SK-N-SH (cell line): ENCODE measurements at regions not wholly inside any gene's neighbourhood (a gene's known extent, or its start where the extent isn't known, plus 50 kb on each side); places are given as distances from the start of the nearest gene placed in this dataset.

Experiments
- CTCF ChIA-PET: fragments of 300-600, 350-600 bp; formaldehyde crosslinking; extraction: SDS; loops from one replicate; lab custom pipeline; 2021; lab: Yijun Ruan, JAX
- POLR2A ChIA-PET: fragments of 350-600 bp; sonication (Branson Sonifier 250); formaldehyde crosslinking; extraction: SDS; loops from one replicate; lab custom pipeline; 2020; ENCODE audit warnings: antibody characterized with exemption, inconsistent platforms; lab: Yijun Ruan, JAX
- DNase-seq: peaks from one replicate; pipeline ENCODE4 v3.0.0; 2012
- H2AFZ ChIP-seq: fragments of 200-600 bp; sonication (generic); 2 replicates; pipeline ENCODE4 v1.8.1; 2016; ENCODE audit warnings: antibody characterized with exemption, mild to moderate bottlenecking, low read depth
- H3F3A ChIP-seq: fragments of 200-600 bp; sonication (generic); replicated peaks from 2 replicates; pipeline ENCODE3; 2016; ENCODE audit warnings: antibody characterized with exemption, mild to moderate bottlenecking; ENCODE audit not compliant: insufficient read depth
- H3K27ac ChIP-seq, 2 experiments: fragments of 200-500 bp in 1 of 2; fragments of 200-600 bp in 1 of 2; sonication (Bioruptor generic) in 1 of 2; sonication (generic), shearing (Covaris generic) in 1 of 2; 2 replicates each; pipeline versions ENCODE4 v1.5.1 to v1.6.1; 2014 to 2016; ENCODE audit warnings: low read depth in 2 of 2, inconsistent platforms in 1 of 2, low read length in 1 of 2, mild to moderate bottlenecking in 1 of 2, mixed read lengths in 1 of 2
- H3K27me3 ChIP-seq: fragments of 200-600 bp; sonication (generic), shearing (Covaris generic); 2 replicates; pipeline ENCODE4 v1.6.1; 2016; ENCODE audit warnings: mixed run types; ENCODE audit not compliant: insufficient read depth
- H3K36me3 ChIP-seq, 2 experiments: fragments of 200-500 bp in 1 of 2; fragments of 200-600 bp in 1 of 2; sonication (Bioruptor generic) in 1 of 2; sonication (generic) in 1 of 2; replicated peaks in 1 of 2; 2 replicates each; pipeline versions ENCODE3 to v1.5.1; 2014 to 2016; ENCODE audit warnings: low read length in 1 of 2, mild to moderate bottlenecking in 1 of 2; ENCODE audit not compliant: insufficient read depth in 2 of 2, control insufficient read depth in 1 of 2
- H3K4me1 ChIP-seq, 2 experiments: fragments of 200-500 bp in 1 of 2; fragments of 200-600 bp in 1 of 2; sonication (Bioruptor generic) in 1 of 2; sonication (generic), shearing (Covaris generic) in 1 of 2; 2 replicates each; pipeline versions ENCODE4 v1.5.1 to v1.6.1; 2014 to 2016; ENCODE audit warnings: low read depth in 1 of 2, low read length in 1 of 2, mixed run types in 1 of 2; ENCODE audit not compliant: insufficient read depth in 2 of 2, control insufficient read depth in 1 of 2
- H3K4me2 ChIP-seq: fragments of 200-600 bp; sonication (generic), shearing (Covaris generic); 2 replicates; pipeline ENCODE4 v1.6.1; 2017; ENCODE audit warnings: mixed run types
- H3K4me3 ChIP-seq, 2 experiments: fragments of 200-500 bp in 1 of 2; fragments of 200-600 bp in 1 of 2; sonication (Bioruptor generic) in 1 of 2; sonication (generic), shearing (Covaris generic) in 1 of 2; 2 replicates each; pipeline versions ENCODE4 v1.5.1 to v1.8.1; 2014 to 2016; ENCODE audit warnings: low read depth in 2 of 2, inconsistent platforms in 1 of 2, low read length in 1 of 2, mild to moderate bottlenecking in 1 of 2, mixed read lengths in 1 of 2, moderate library complexity in 1 of 2
- H3K79me2 ChIP-seq: fragments of 200-600 bp; sonication (generic); 2 replicates; pipeline ENCODE4 v1.8.1; 2017; ENCODE audit warnings: mild to moderate bottlenecking; ENCODE audit not compliant: insufficient read depth
- H3K9ac ChIP-seq: fragments of 200-600 bp; sonication (generic); 2 replicates; pipeline ENCODE4 v1.6.1; 2017; ENCODE audit warnings: mixed run types
- H3K9me2 ChIP-seq: fragments of 200-600 bp; sonication (generic); 2 replicates; pipeline ENCODE4 v1.6.1; 2017; ENCODE audit warnings: mixed run types
- H3K9me3 ChIP-seq: fragments of 200-600 bp; sonication (generic); 2 replicates; pipeline ENCODE4 v1.6.1; 2017; ENCODE audit warnings: mixed run types, mild to moderate bottlenecking, moderate library complexity
- H4K20me1 ChIP-seq: fragments of 200-600 bp; sonication (generic); 2 replicates; pipeline ENCODE4 v1.6.1; 2017; ENCODE audit warnings: mild to moderate bottlenecking, mixed run types; ENCODE audit not compliant: insufficient read depth
- ELF1 ChIP-seq: IDR thresholded peaks from 2 replicates; pipeline ENCODE4 v1.4.0; 2012
- GATA2 ChIP-seq: sonication (generic); formaldehyde crosslinking; IDR thresholded peaks from 2 replicates; pipeline ENCODE4 v1.5.0; 2020; ENCODE audit warnings: mild to moderate bottlenecking, missing genetic modification reagents
- IRF3 ChIP-seq: fragments of 150-350 bp; IDR thresholded peaks from 2 replicates; pipeline ENCODE4 v1.6.1; 2016; ENCODE audit warnings: mild to moderate bottlenecking, low read depth, low read length
- MAX ChIP-seq: IDR thresholded peaks from 2 replicates; pipeline ENCODE4 v1.4.0; 2012; ENCODE audit warnings: low read depth
- NFIC ChIP-seq: IDR thresholded peaks from 2 replicates; pipeline ENCODE4 v1.4.0; 2012; ENCODE audit warnings: borderline replicate concordance
- NRF1 ChIP-seq: IDR thresholded peaks from 2 replicates; pipeline ENCODE4 v1.6.1; 2012; ENCODE audit warnings: low read depth, mild to moderate bottlenecking, low read length
- PBX3 ChIP-seq: IDR thresholded peaks from 2 replicates; pipeline ENCODE4; 2012
- POLR2AphosphoS5 ChIP-seq: IDR thresholded peaks from 2 replicates; pipeline ENCODE4 v1.6.1; 2012; ENCODE audit warnings: low read depth, low read length
- RAD21 ChIP-seq: IDR thresholded peaks from 2 replicates; pipeline ENCODE4 v1.6.1; 2012; ENCODE audit warnings: mild to moderate bottlenecking, low read length
- RCOR1 ChIP-seq: fragments of 150-350 bp; IDR thresholded peaks from 2 replicates; pipeline ENCODE4 v1.6.1; 2017; ENCODE audit warnings: antibody characterized with exemption, low read length
- REST ChIP-seq: IDR thresholded peaks from 2 replicates; pipeline ENCODE4 v1.6.1; 2012; ENCODE audit warnings: mild to moderate bottlenecking, low read depth, low read length, moderate library complexity
- RXRA ChIP-seq: IDR thresholded peaks from 2 replicates; pipeline ENCODE4 v1.4.0; 2012; ENCODE audit warnings: low read depth, mild to moderate bottlenecking, borderline replicate concordance
- SIN3A ChIP-seq: IDR thresholded peaks from 2 replicates; pipeline ENCODE4 v1.6.1; 2012; ENCODE audit warnings: low read depth, mild to moderate bottlenecking, low read length, moderate library complexity, borderline replicate concordance
- TCF12 ChIP-seq: IDR thresholded peaks from 2 replicates; pipeline ENCODE4 v1.4.0; 2012
- TEAD4 ChIP-seq: IDR thresholded peaks from 2 replicates; pipeline ENCODE4 v1.4.0; 2012; ENCODE audit warnings: mild to moderate bottlenecking, borderline replicate concordance; ENCODE audit not compliant: insufficient read depth
- USF1 ChIP-seq: IDR thresholded peaks from 2 replicates; pipeline ENCODE4 v1.4.0; 2012; ENCODE audit warnings: low read depth, borderline replicate concordance
- YY1 ChIP-seq: IDR thresholded peaks from 2 replicates; pipeline ENCODE4 v1.4.0; 2012; ENCODE audit warnings: low read depth, mild to moderate bottlenecking
- ZBTB33 ChIP-seq: IDR thresholded peaks from 2 replicates; pipeline ENCODE4 v1.4.0; 2012; ENCODE audit warnings: low read depth, borderline replicate concordance
- WGBS: methylation state at CpG from one replicate; pipeline ENCODE4 v1.1.6; 2017; ENCODE audit warnings: low lambda C conversion rate; 5-methylcytosine and 5-hydroxymethylcytosine counted together

- Histone ChIP-seq H4K20me1 (no peaks in the 10 kb centered on the region), H3K9me2 (no peaks in the 10 kb centered on the region), H3K9ac (no peak overlapping the region), H3K4me2 (no peak overlapping the region), H3K4me3 (no peak overlapping the region), H3K9me3 (no peaks in the 10 kb centered on the region), H3K27ac (no peak overlapping the region), H3K79me2 (no peaks in the 10 kb centered on the region), H3K27me3 (no peaks in the 10 kb centered on the region), H3K4me1 (no peaks in the 10 kb centered on the region), H3F3A (no peaks in the 10 kb centered on the region), H3K36me3 (no peaks in the 10 kb centered on the region), H2AFZ (no peak overlapping the region)
- ChIA-PET CTCF (interaction anchor here (0.9 to 2.5 kb wide), 3 partner anchors 9 to 20 kb away, joined by 3 to 5 read pairs (median 4); no protein-coding TSS in a partner anchor), POLR2A (no interaction called here)
- TF ChIP-seq YY1 (no peak), ZBTB33 (no peak), RAD21 (no peak), TEAD4 (no peak), NRF1 (no peak), MAX (no peak), IRF3 (no peak), REST (no peak), RCOR1 (no peak), TCF12 (no peak), NFIC (no peak), PBX3 (no peak), POLR2AphosphoS5 (no peak), GATA2 (CRISPR knock-in tag) (no peak), RXRA (no peak), SIN3A (no peak), USF1 (no peak), ELF1 (no peak)
- 41% methylated on average over 3 of the region's 3 CpGs for WGBS
- no peak for DNase-seq
These were observed 600.1 kb upstream of the AUTS2 start for GRCh38 chr7:68998136-68998535.
